Inferior parietal cortex (tissue), 1 donor: ENCODE measurements at regions not wholly inside any gene's neighbourhood (a gene's known extent, or its start where the extent isn't known, plus 50 kb on each side); places are given as distances from the start of the nearest gene placed in this dataset.
"Not testable (repeated sequence)": the region's sequence is repeated elsewhere in the genome, so short reads cannot be mapped to it uniquely, and the experiment has no call there.

ENCODE experiments used
- DNase-seq: peaks from one replicate; pipeline ENCODE4 v3.0.0-alpha.2; 2016; ENCODE audit errors: extremely low spot score

GRCh38 chr7:19537942-19538401 is 170.9 kb downstream of the POLR1F start:
- no peak for DNase-seq

- no peak for DNase-seq
Observed at GRCh38 chr7:19533266-19533665, 175.6 kb downstream of the POLR1F start.

GRCh38 chr7:19530852-19531251 is 178.0 kb downstream of the POLR1F start:
- DNase-seq = no peak

- DNase-seq = no peak
Observed at GRCh38 chr7:19530261-19530660, 178.6 kb downstream of the POLR1F start.

- no peak for DNase-seq
Observed at GRCh38 chr7:19526639-19527038, 182.2 kb downstream of the POLR1F start.

- no peak for DNase-seq
Observed at GRCh38 chr7:19522486-19522885, 186.4 kb downstream of the POLR1F start.

- no peak for DNase-seq
Observed at GRCh38 chr7:19520392-19520791, 188.4 kb downstream of the POLR1F start.

GRCh38 chr7:19519443-19520021 is 189.3 kb downstream of the POLR1F start:
- DNase-seq = no peak

GRCh38 chr7:19517546-19517945 is 191.3 kb downstream of the POLR1F start:
- DNase-seq = not testable (repeated sequence)

GRCh38 chr7:19508821-19509220 is 200.0 kb downstream of the POLR1F start:
- no peak for DNase-seq

GRCh38 chr7:19508124-19508523 is 200.7 kb downstream of the POLR1F start:
- DNase-seq = no peak

GRCh38 chr7:19491821-19492452 is 216.9 kb downstream of the POLR1F start:
- peak; percentile 15 for DNase-seq

- DNase-seq = no peak
Observed at GRCh38 chr7:19491371-19491770, 217.5 kb downstream of the POLR1F start.

- no peak for DNase-seq
Observed at GRCh38 chr7:19489162-19489820, 219.5 kb downstream of the POLR1F start.

- DNase-seq = no peak
Observed at GRCh38 chr7:19488056-19488455, 220.8 kb downstream of the POLR1F start.

GRCh38 chr7:19482628-19483027 is 226.2 kb downstream of the POLR1F start:
- DNase-seq = no peak

- no peak for DNase-seq
Observed at GRCh38 chr7:19480383-19480782, 228.5 kb downstream of the POLR1F start.

- no peak for DNase-seq
Observed at GRCh38 chr7:19470031-19470430, 238.8 kb downstream of the POLR1F start.

- DNase-seq = no peak
Observed at GRCh38 chr7:19465861-19466260, 243.0 kb downstream of the POLR1F start.

GRCh38 chr7:19464751-19465150 is 244.1 kb downstream of the POLR1F start:
- DNase-seq = no peak

GRCh38 chr7:19464241-19464640 is 244.6 kb downstream of the POLR1F start:
- no peak for DNase-seq

GRCh38 chr7:19463581-19463980 is 245.3 kb downstream of the POLR1F start:
- no peak for DNase-seq

GRCh38 chr7:19455623-19456022 is 253.2 kb downstream of the POLR1F start:
- no peak for DNase-seq
